ENCODE measurements at regions not wholly inside any gene's neighbourhood (a gene's known extent, or its start where the extent isn't known, plus 50 kb on each side); places are given as distances from the start of the nearest gene placed in this dataset.
A peak's percentile ranks its signal among the peaks of the same experiment; 100 is the strongest.

DNA sequence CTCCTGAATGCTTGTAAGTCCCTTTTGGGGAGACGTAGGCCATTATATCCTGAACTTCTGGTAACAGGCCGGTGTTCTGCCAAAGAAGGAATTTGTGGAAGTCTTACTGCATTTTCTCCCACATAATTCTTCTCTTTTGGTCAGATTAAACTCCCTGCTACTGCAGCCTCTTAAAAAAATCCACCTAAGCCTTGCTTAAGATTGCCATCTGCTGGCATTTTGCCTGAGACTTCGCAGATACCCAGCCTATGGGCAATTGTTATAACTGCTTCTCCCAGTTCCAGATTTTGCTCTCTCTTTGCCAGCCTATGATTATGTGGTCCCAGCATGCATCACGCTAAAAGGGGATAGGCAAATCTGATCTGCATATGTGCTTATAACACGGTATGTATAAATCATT lies 391.6 kb upstream of the CHD1 start:
- Histone ChIP-seq H3K9me3 (ENCODE audit: severe bottlenecking) (no peaks in the 10 kb centered on the region), H3K36me3 (no peaks in the 10 kb centered on the region), H3K27ac (no peak overlapping the region), H3K27me3 (ENCODE audit: insufficient read depth, low read depth, severe bottlenecking) (no peaks in the 10 kb centered on the region), H3K4me3 (ENCODE audit: low read depth, low read length) (no peak overlapping the region)
- TF ChIP-seq CTCF (IDR thresholded peaks at IDR 0.05; ENCODE audit: low read depth, low read length) = peak; percentile 36; the same call in 1 of the 2 replicates
- DNase-seq = peak; percentile 50

DNA sequence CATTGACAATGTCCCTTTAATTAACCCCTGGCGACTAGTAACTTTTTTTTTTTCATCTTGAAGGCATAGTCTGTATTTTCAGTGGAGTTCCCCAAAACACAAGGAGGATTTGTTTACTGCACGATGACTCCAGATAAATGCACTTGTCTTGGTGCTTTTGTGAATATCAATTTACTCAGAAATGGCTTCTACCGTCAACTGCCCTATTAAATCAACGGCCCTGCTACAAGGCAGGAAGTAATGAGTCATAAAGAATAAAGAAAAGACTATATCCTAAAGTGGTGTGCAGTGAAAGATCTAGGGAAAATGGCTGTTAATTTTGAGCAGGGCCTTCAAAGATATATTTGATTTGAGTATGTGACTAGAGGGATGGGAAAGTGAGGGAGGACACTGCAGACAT lies 388.3 kb upstream of the CHD1 start:
- TF ChIP-seq CTCF (IDR thresholded peaks at IDR 0.05; ENCODE audit: low read depth, low read length) = no peak
- no peaks in the 10 kb centered on the region for H3K9me3 ChIP-seq (ENCODE audit: severe bottlenecking)
- H3K36me3 ChIP-seq = no peaks in the 10 kb centered on the region
- no peak for DNase-seq
- no peaks in the 10 kb centered on the region for H3K27me3 ChIP-seq (ENCODE audit: insufficient read depth, low read depth, severe bottlenecking)
- H3K27ac ChIP-seq = no peak overlapping the region
- H3K4me3 ChIP-seq (ENCODE audit: low read depth, low read length) = no peak overlapping the region

GRCh38 chr5:99316484-99316883 lies 387.7 kb upstream of the CHD1 start:
- no peak overlapping the region for H3K4me3 ChIP-seq (ENCODE audit: low read depth, low read length)

DNA sequence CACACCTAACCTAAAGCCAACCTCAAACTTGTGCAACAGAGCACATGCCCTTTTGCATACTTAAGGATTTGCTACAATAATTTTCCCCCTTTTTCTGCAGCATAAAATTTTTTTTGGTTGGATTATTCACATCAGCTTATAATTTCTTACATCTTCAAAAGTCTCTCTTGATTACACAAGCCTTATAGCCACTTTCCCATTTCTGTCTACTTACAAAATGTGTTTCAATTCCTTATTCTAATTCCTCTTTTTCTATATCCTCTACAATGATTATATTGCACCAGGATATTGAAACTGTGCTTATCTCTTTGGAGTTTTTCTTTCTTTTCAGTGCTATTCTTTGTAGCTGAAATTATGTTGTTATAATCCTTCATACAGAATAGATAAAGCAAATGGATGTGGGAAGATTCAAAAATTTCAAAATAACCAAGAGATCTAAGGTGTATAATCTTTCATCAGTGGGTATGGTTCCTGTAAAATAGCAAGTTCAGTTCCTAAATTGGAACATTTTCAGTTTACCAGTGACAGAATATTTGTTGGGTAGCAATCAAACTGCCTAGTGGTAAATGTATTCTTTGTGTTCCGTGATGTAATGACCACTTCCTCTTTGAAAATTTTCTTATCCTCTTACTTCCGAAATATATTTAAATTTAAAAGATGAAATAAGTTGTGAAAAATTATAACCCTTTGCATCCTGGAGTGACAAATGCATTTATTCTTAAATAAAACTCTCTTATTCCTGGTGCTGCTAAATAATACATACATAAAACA lies 386.8 kb upstream of the CHD1 start:
- Histone ChIP-seq H3K36me3 (no peaks in the 10 kb centered on the region), H3K27ac (no peak overlapping the region), H3K4me3 (ENCODE audit: low read depth, low read length) (no peak overlapping the region), H3K9me3 (ENCODE audit: severe bottlenecking) (no peaks in the 10 kb centered on the region), H3K27me3 (ENCODE audit: insufficient read depth, low read depth, severe bottlenecking) (no peaks in the 10 kb centered on the region)
- no peak for TF ChIP-seq CTCF (IDR thresholded peaks at IDR 0.05; ENCODE audit: low read depth, low read length)
- DNase-seq = no peak

More at GRCh38 chr5:99316484-99316883, 387.7 kb upstream of the CHD1 start:
- no peaks in the 10 kb centered on the region for H3K36me3 ChIP-seq
- no peaks in the 10 kb centered on the region for H3K9me3 ChIP-seq (ENCODE audit: severe bottlenecking)
- DNase-seq = no peak
- no peaks in the 10 kb centered on the region for H3K27me3 ChIP-seq (ENCODE audit: insufficient read depth, low read depth, severe bottlenecking)
- TF ChIP-seq CTCF (IDR thresholded peaks at IDR 0.05; ENCODE audit: low read depth, low read length) = no peak
- no peak overlapping the region for H3K27ac ChIP-seq

- no peaks in the 10 kb centered on the region for H3K27me3 ChIP-seq (ENCODE audit: insufficient read depth, low read depth, severe bottlenecking)
- no peak overlapping the region for H3K27ac ChIP-seq
- H3K9me3 ChIP-seq (ENCODE audit: severe bottlenecking) = no peaks in the 10 kb centered on the region
- TF ChIP-seq CTCF (IDR thresholded peaks at IDR 0.05; ENCODE audit: low read depth, low read length) = no peak
- DNase-seq = no peak
- no peaks in the 10 kb centered on the region for H3K36me3 ChIP-seq
- no peak overlapping the region for H3K4me3 ChIP-seq (ENCODE audit: low read depth, low read length)
Observed at GRCh38 chr5:99314721-99315120, 385.9 kb upstream of the CHD1 start.

DNA sequence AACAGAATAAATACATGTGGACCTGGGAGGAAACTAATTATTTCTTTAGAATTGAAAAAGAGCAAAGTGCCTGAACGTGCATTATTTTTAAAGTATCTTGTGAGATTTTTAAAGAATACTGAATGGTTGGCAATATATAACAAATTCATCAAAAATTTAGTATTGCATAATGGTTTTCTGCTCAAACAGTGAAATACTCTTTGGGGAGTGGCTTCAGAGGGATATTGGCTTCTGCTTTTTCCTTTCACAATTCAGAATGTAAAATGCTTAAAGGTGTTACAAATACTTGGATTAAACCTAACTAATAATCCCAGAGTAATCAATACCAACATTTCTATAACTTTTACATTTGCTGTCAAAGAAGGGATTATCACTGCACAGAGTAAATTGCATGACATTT lies 379.3 kb upstream of the CHD1 start:
- DNase-seq = no peak
- Histone ChIP-seq H3K9me3 (ENCODE audit: severe bottlenecking) (no peaks in the 10 kb centered on the region), H3K4me3 (ENCODE audit: low read depth, low read length) (no peak overlapping the region), H3K27me3 (ENCODE audit: insufficient read depth, low read depth, severe bottlenecking) (no peaks in the 10 kb centered on the region), H3K36me3 (no peaks in the 10 kb centered on the region), H3K27ac (no peak overlapping the region)
- no peak for TF ChIP-seq CTCF (IDR thresholded peaks at IDR 0.05; ENCODE audit: low read depth, low read length)

All from WERI-Rb-1 (cell line).